ENCODE measurements at regions not wholly inside any gene's neighbourhood (a gene's known extent, or its start where the extent isn't known, plus 50 kb on each side); places are given as distances from the start of the nearest gene placed in this dataset.

GRCh38 chr9:19619221-19619620 is 169.6 kb downstream of the SLC24A2 start:
- TF ChIP-seq, protein P1, sequence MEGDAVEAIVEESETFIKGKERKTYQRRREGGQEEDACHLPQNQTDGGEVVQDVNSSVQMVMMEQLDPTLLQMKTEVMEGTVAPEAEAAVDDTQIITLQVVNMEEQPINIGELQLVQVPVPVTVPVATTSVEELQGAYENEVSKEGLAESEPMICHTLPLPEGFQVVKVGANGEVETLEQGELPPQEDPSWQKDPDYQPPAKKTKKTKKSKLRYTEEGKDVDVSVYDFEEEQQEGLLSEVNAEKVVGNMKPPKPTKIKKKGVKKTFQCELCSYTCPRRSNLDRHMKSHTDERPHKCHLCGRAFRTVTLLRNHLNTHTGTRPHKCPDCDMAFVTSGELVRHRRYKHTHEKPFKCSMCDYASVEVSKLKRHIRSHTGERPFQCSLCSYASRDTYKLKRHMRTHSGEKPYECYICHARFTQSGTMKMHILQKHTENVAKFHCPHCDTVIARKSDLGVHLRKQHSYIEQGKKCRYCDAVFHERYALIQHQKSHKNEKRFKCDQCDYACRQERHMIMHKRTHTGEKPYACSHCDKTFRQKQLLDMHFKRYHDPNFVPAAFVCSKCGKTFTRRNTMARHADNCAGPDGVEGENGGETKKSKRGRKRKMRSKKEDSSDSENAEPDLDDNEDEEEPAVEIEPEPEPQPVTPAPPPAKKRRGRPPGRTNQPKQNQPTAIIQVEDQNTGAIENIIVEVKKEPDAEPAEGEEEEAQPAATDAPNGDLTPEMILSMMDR (IDR thresholded peaks at IDR 0.05): no peak
- ATAC-seq (no peak), DNase-seq (no peak)
- Histone ChIP-seq H3K4me1 (no peaks in the 10 kb centered on the region), H3K9me3 (no peaks in the 10 kb centered on the region), H3K27ac (no peak overlapping the region), H3K36me3 (no peaks in the 10 kb centered on the region), H3K4me3 (no peak overlapping the region), H3K27me3 (no peaks in the 10 kb centered on the region)
- intact Hi-C loops (cut with DNase I): no loop called here

- Histone ChIP-seq H3K36me3 (no peaks in the 10 kb centered on the region), H3K27me3 (no peaks in the 10 kb centered on the region), H3K4me1 (no peaks in the 10 kb centered on the region), H3K9me3 (no peaks in the 10 kb centered on the region), H3K4me3 (no peak overlapping the region), H3K27ac (no peak overlapping the region)
- intact Hi-C loops (cut with DNase I): no loop called here
- no peak for DNase-seq
- no peak for ATAC-seq
- TF ChIP-seq, protein P1 (IDR thresholded peaks at IDR 0.05): no peak
These were observed 170.0 kb downstream of the SLC24A2 start for GRCh38 chr9:19618816-19619215.

GRCh38 chr9:19615036-19615624 is 173.7 kb downstream of the SLC24A2 start:
- intact Hi-C loops (cut with DNase I): no loop called here
- no peaks in the 10 kb centered on the region for H3K27me3 ChIP-seq

DNA sequence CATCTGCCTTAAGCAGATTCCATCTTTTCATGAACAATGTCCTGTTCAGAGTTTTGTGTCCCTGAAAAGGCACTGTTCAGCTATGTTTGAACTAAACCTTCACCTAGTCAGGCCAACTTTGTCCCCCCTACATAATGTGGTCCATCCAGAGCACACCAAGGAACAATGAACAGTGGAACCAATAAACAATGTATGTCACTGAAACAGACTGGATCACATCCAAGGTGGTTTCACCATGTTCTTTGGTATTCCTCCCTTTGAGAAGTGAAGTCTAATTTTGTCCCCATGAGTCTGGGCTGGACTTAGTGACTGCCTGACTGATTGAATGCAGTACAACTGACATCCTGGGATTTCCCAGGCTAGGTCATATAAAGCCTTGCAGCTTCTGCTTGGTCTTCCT is 174.5 kb downstream of the SLC24A2 start:
- H3K36me3 ChIP-seq: no peaks in the 10 kb centered on the region
- no peaks in the 10 kb centered on the region for H3K9me3 ChIP-seq
- no peak overlapping the region for H3K4me3 ChIP-seq
- intact Hi-C loops (cut with DNase I): no loop called here
- ATAC-seq (no peak), DNase-seq (no peak)
- TF ChIP-seq, protein P1 (IDR thresholded peaks at IDR 0.05): no peak
- no peaks in the 10 kb centered on the region for H3K27me3 ChIP-seq
- H3K27ac ChIP-seq: no peak overlapping the region
- H3K4me1 ChIP-seq: no peaks in the 10 kb centered on the region

More at GRCh38 chr9:19615036-19615624, 173.7 kb downstream of the SLC24A2 start:
- no peak for DNase-seq
- TF ChIP-seq, protein P1 (IDR thresholded peaks at IDR 0.05): no peak
- H3K4me3 ChIP-seq: no peak overlapping the region
- no peaks in the 10 kb centered on the region for H3K36me3 ChIP-seq
- no peaks in the 10 kb centered on the region for H3K9me3 ChIP-seq
- no peak for ATAC-seq
- H3K27ac ChIP-seq: no peak overlapping the region
- H3K4me1 ChIP-seq: no peaks in the 10 kb centered on the region

DNA sequence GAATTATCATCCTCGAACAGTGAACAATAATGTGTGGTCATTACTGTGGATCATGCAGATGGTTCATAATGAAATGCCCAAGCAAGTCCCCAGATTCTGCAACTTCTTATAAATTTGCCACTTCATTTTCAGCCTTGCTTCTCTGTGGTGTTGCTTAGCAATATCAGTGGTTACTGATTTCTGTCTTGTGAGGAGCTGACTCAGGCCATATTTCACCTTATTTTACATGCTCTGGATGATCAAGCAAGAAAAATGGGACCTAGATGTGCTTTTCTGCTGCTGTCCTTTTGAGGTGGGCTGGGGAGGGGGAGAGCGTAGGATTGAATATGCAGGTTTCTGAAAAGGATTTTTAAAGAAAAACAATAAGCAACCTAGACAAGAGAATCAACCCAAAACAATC is 188.3 kb downstream of the SLC24A2 start:
- DNase-seq (no peak), ATAC-seq (no peak)
- Histone ChIP-seq H3K27ac (no peak overlapping the region), H3K27me3 (peaks cover 0 to 6% of the 10 kb centered on the region in 2 donors), H3K9me3 (no peaks in the 10 kb centered on the region), H3K4me3 (no peak overlapping the region), H3K4me1 (no peaks in the 10 kb centered on the region), H3K36me3 (no peaks in the 10 kb centered on the region)
- intact Hi-C loops (cut with DNase I): no loop called here
- TF ChIP-seq, protein P1 (IDR thresholded peaks at IDR 0.05): no peak

Measured in left lung (tissue), 4 donors.